ENCODE measurements at regions not wholly inside any gene's neighbourhood (a gene's known extent, or its start where the extent isn't known, plus 50 kb on each side); places are given as distances from the start of the nearest gene placed in this dataset.

- Histone ChIP-seq H3K27me3 (no peaks in the 10 kb centered on the region), H3K4me1 (peaks cover 0 to 16% of the 10 kb centered on the region in 2 donors)
Observed at GRCh38 chr22:26979294-26979693, 321.9 kb downstream of the MIAT start.

GRCh38 chr22:26981111-26981510, 323.7 kb downstream of the MIAT start:
- H3K27ac ChIP-seq: peak overlapping the region; percentile 36 to 37
- no peak for DNase-seq (ENCODE audit: low spot score in 2 of 2)
- intact Hi-C loops (cut with DNase I): loop anchor here (5.0 kb wide), 1 partner anchor 89 kb away; no protein-coding TSS in a partner anchor

More at GRCh38 chr22:26979294-26979693, 321.9 kb downstream of the MIAT start:
- intact Hi-C loops (cut with DNase I): no loop called here
- no peaks in the 10 kb centered on the region for H3K36me3 ChIP-seq
- DNase-seq (ENCODE audit: low spot score in 2 of 2): no peak
- H3K27ac ChIP-seq: no peak overlapping the region
- H3K4me3 ChIP-seq: no peak overlapping the region
- no peak for TF ChIP-seq CTCF (IDR thresholded peaks at IDR 0.05)
- H3K9me3 ChIP-seq: no peaks in the 10 kb centered on the region

GRCh38 chr22:26981541-26981940, 324.2 kb downstream of the MIAT start:
- Histone ChIP-seq H3K9me3 (no peaks in the 10 kb centered on the region), H3K4me1 (peaks cover 0 to 16% of the 10 kb centered on the region in 2 donors), H3K36me3 (no peaks in the 10 kb centered on the region), H3K27ac (peak overlapping the region; percentile 36 to 37), H3K4me3 (peak overlapping the region in 1 of 2 donors; percentile 5), H3K27me3 (no peaks in the 10 kb centered on the region)
- no peak for TF ChIP-seq CTCF (IDR thresholded peaks at IDR 0.05)
- intact Hi-C loops (cut with DNase I): loop anchor here (5.0 kb wide), 1 partner anchor 89 kb away; no protein-coding TSS in a partner anchor
- DNase-seq (ENCODE audit: low spot score in 2 of 2): peak in 1 of 2 donors; percentile 71

More at GRCh38 chr22:26981111-26981510, 323.7 kb downstream of the MIAT start:
- Histone ChIP-seq H3K4me1 (peaks cover 0 to 16% of the 10 kb centered on the region in 2 donors), H3K36me3 (no peaks in the 10 kb centered on the region), H3K9me3 (no peaks in the 10 kb centered on the region), H3K4me3 (peak overlapping the region in 1 of 2 donors; percentile 5), H3K27me3 (no peaks in the 10 kb centered on the region)
- no peak for TF ChIP-seq CTCF (IDR thresholded peaks at IDR 0.05)

- no peak for DNase-seq (ENCODE audit: low spot score in 2 of 2)
- H3K4me3 ChIP-seq: no peak overlapping the region
- no peak for TF ChIP-seq CTCF (IDR thresholded peaks at IDR 0.05)
- no peaks in the 10 kb centered on the region for H3K9me3 ChIP-seq
- no peaks in the 10 kb centered on the region for H3K27me3 ChIP-seq
- H3K4me1 ChIP-seq: peaks cover 0 to 16% of the 10 kb centered on the region in 2 donors
- no peaks in the 10 kb centered on the region for H3K36me3 ChIP-seq
- peak overlapping the region in 1 of 2 donors; percentile 14 for H3K27ac ChIP-seq
- intact Hi-C loops (cut with DNase I): loop anchor here (5.0 kb wide), 1 partner anchor 91 kb away; no protein-coding TSS in a partner anchor
Observed at GRCh38 chr22:26983311-26983710, 325.9 kb downstream of the MIAT start.

- Histone ChIP-seq H3K4me3 (no peak overlapping the region), H3K27me3 (no peaks in the 10 kb centered on the region), H3K9me3 (no peaks in the 10 kb centered on the region), H3K36me3 (no peaks in the 10 kb centered on the region), H3K4me1 (peaks cover 0 to 16% of the 10 kb centered on the region in 2 donors), H3K27ac (no peak overlapping the region)
- no peak for DNase-seq (ENCODE audit: low spot score in 2 of 2)
- TF ChIP-seq CTCF (IDR thresholded peaks at IDR 0.05): no peak
- intact Hi-C loops (cut with DNase I): no loop called here
Observed at GRCh38 chr22:26985206-26985605, 327.8 kb downstream of the MIAT start.
